PFSK-1 (cell line): ENCODE measurements at regions not wholly inside any gene's neighbourhood (a gene's known extent, or its start where the extent isn't known, plus 50 kb on each side); places are given as distances from the start of the nearest gene placed in this dataset.

ENCODE experiments used
- FOXP2 ChIP-seq: optimal IDR thresholded peaks from 2 replicates; pipeline ENCODE3; 2011; ENCODE audit warnings: borderline replicate concordance, control low read depth, inconsistent platforms; ENCODE audit not compliant: insufficient read depth; ENCODE audit errors: extremely low read length, extremely low read depth
- POLR2AphosphoS5 ChIP-seq: IDR thresholded peaks from 2 replicates; pipeline ENCODE4 v1.6.1; 2012; ENCODE audit warnings: low read depth, mild to moderate bottlenecking, control low read depth, low read length, moderate library complexity
- SIN3A ChIP-seq: IDR thresholded peaks from 2 replicates; pipeline ENCODE4 v1.6.1; 2012; ENCODE audit warnings: mild to moderate bottlenecking, low read length, moderate library complexity, borderline replicate concordance; ENCODE audit not compliant: insufficient read depth
- TAF1 ChIP-seq: IDR thresholded peaks from 2 replicates; pipeline ENCODE4 v1.6.1; 2012; ENCODE audit warnings: low read length, control low read depth, borderline replicate concordance; ENCODE audit not compliant: insufficient read depth
- TF ChIP-seq, protein P1 (sequence below), 2 experiments: IDR thresholded peaks; 2 replicates each; pipeline versions ENCODE4 v1.6.1 to v1.8.0; 2011 to 2012; ENCODE audit warnings: low read depth in 2 of 2, low read length in 2 of 2, control low read depth in 1 of 2, inconsistent platforms in 1 of 2, mild to moderate bottlenecking in 1 of 2, moderate library complexity in 1 of 2; ENCODE audit not compliant: insufficient read depth in 1 of 2

DNA sequence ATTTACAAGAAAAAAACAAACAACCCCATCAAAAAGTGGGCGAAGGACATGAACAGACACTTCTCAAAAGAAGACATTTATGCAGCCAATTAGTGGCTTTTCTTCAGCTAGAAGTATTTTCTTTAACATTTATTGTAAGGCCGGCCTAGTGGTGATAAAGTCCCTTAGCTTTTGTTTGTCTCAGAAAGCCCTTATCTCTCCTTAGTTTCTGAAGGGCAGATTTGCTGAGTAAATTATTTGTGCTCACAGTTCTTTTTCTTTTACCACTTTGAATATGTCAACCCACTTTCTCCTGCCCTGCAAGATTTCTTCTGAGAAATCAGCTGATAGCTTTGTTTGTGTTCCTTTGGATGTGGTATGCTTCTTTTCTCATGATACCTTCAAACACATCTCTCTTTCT is 344.0 kb upstream of the SYNCRIP start:
- TF ChIP-seq, protein P1, sequence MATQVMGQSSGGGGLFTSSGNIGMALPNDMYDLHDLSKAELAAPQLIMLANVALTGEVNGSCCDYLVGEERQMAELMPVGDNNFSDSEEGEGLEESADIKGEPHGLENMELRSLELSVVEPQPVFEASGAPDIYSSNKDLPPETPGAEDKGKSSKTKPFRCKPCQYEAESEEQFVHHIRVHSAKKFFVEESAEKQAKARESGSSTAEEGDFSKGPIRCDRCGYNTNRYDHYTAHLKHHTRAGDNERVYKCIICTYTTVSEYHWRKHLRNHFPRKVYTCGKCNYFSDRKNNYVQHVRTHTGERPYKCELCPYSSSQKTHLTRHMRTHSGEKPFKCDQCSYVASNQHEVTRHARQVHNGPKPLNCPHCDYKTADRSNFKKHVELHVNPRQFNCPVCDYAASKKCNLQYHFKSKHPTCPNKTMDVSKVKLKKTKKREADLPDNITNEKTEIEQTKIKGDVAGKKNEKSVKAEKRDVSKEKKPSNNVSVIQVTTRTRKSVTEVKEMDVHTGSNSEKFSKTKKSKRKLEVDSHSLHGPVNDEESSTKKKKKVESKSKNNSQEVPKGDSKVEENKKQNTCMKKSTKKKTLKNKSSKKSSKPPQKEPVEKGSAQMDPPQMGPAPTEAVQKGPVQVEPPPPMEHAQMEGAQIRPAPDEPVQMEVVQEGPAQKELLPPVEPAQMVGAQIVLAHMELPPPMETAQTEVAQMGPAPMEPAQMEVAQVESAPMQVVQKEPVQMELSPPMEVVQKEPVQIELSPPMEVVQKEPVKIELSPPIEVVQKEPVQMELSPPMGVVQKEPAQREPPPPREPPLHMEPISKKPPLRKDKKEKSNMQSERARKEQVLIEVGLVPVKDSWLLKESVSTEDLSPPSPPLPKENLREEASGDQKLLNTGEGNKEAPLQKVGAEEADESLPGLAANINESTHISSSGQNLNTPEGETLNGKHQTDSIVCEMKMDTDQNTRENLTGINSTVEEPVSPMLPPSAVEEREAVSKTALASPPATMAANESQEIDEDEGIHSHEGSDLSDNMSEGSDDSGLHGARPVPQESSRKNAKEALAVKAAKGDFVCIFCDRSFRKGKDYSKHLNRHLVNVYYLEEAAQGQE (IDR thresholded peaks at IDR 0.05; ENCODE audit: insufficient read depth in 1 of 2, low read depth in 2 of 2, low read length in 2 of 2): no peak
- TF ChIP-seq SIN3A: no peak
- no peak for TF ChIP-seq TAF1
- TF ChIP-seq FOXP2: no peak
- no peak for TF ChIP-seq POLR2AphosphoS5

DNA sequence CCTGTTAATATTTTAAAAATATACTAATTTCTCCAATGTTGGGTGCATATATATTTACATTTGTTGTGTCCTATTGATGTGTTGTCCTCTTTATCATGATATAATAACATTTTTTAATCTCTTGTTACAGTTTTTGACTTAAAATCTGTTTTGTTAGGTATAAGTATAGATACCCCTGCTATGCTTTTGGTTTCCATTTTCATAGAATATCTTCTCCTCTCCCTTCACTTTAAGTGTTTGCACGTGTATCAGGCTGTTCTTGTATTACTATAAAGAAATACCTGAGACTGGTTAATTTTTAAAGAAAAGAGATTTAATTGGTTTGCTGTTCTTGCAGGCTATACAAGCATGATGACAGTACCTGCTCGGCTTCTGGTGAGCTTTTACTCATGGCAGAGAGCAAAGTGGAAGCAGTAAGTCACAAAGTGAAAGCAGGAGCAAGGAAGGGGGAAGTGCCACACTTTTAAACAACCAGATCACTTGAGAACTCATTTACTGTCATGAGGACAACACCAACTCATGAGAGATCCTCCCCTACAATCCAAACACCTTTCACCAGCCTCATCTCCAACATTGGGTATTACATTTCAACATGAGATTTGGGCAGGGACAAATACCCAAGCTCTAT is 340.5 kb upstream of the SYNCRIP start:
- TF ChIP-seq FOXP2: no peak
- TF ChIP-seq, protein P1 (IDR thresholded peaks at IDR 0.05; ENCODE audit: insufficient read depth in 1 of 2, low read depth in 2 of 2, low read length in 2 of 2): no peak
- no peak for TF ChIP-seq TAF1
- no peak for TF ChIP-seq SIN3A
- no peak for TF ChIP-seq POLR2AphosphoS5

DNA sequence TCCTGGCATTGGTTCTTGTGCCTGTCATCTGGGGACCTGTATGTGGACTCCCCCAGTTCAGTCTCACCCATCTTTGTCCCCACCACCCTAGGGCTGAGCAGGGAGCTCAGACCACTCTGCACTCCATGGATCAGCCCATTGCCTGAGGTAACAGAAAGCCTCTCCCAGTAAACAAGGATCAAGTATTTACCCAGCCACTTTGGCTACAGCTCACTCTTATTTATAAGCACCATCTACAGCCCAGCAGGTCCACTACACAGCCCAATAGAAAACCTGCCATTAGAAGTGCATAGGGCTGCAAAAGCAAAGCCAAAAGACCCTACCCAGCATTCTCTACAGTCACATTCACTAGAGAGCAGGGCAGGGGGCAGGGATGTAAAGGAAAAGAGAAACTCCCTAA is 335.0 kb upstream of the SYNCRIP start:
- TF ChIP-seq POLR2AphosphoS5 (no peak), FOXP2 (no peak), TAF1 (no peak), SIN3A (no peak)
- TF ChIP-seq, protein P1 (IDR thresholded peaks at IDR 0.05; ENCODE audit: insufficient read depth in 1 of 2, low read depth in 2 of 2, low read length in 2 of 2): no peak

DNA sequence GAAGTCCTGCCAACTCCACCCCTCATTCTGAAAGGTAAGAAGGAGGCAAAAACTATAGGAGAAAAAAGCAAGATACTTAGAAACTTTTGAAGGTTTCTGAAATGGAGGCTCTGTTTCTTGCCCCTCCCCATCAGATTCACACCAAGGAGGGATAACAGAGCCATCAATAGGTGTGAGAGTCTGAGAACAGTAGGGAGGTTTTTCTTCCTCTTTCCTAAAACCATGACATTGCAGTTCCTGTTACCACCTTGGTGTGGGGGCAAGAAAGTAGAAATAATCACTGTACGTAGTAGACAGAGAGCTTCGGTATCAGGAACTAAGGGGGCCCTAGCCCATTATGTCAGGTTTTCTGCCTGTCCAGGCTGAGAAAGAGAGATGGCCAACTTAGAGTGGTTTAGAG is 333.3 kb upstream of the SYNCRIP start:
- TF ChIP-seq POLR2AphosphoS5 (no peak), SIN3A (no peak)

DNA sequence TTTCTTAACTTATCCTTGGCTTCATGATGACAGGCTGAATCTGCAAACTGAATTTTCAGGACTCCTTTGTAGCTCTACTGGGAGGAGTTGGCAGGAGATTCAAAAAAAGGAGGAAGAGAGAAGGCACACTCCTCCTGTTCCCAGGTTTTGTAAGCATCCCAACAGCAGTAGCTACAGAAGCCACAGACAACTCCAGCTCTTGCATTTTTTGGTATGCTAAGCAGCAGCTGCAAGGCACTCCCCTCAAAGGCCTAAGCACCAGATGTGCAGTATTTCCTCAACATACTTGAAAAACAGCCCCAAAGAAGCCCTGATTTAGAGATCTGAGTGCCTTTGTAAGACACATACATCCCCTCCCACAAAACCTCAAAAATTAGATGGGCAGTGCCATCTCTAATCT is 328.6 kb upstream of the SYNCRIP start:
- TF ChIP-seq FOXP2: no peak

DNA sequence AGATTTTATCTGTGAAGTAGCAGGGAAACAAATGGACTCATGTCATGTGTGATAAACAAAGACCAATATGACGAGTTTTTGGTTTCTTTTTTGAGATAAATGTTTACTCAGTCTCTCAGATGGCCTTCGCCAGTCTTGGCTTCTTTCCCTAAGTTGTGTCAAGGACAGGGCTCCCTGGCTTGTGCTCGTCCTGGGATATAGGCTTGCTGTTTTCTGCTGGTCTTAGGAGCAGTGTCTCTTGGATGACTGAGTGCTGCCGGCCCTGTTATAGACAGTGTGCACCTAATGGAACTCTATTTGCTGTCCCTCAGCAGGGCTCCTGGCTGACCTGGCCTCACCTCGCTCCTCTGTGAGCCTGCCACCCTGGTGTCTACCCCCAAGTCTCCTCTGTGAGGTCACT is 324.1 kb upstream of the SYNCRIP start:
- TF ChIP-seq, protein P1 (IDR thresholded peaks at IDR 0.05; ENCODE audit: insufficient read depth in 1 of 2, low read depth in 2 of 2, low read length in 2 of 2): no peak
- no peak for TF ChIP-seq SIN3A
- TF ChIP-seq POLR2AphosphoS5: no peak
- no peak for TF ChIP-seq TAF1
- no peak for TF ChIP-seq FOXP2
